ENCODE measurements at regions not wholly inside any gene's neighbourhood (a gene's known extent, or its start where the extent isn't known, plus 50 kb on each side); places are given as distances from the start of the nearest gene placed in this dataset.

GRCh38 chr7:19322002-19322401, 176.8 kb upstream of the FERD3L start:
- no peak for DNase-seq (ENCODE audit: low read depth)

GRCh38 chr7:19318287-19318686, 173.1 kb upstream of the FERD3L start:
- DNase-seq (ENCODE audit: low read depth) = no peak
- no peak for TF ChIP-seq CTCF (IDR thresholded peaks at IDR 0.05; ENCODE audit: control insufficient read depth, insufficient read depth, low read depth, low read length, missing control alignments)
- H3K4me3 ChIP-seq (ENCODE audit: control insufficient read depth, low read depth, low read length) = no peak overlapping the region

More at GRCh38 chr7:19322002-19322401, 176.8 kb upstream of the FERD3L start:
- H3K4me3 ChIP-seq (ENCODE audit: control insufficient read depth, low read depth, low read length) = no peak overlapping the region
- TF ChIP-seq CTCF (IDR thresholded peaks at IDR 0.05; ENCODE audit: control insufficient read depth, insufficient read depth, low read depth, low read length, missing control alignments) = no peak

- no peak for TF ChIP-seq CTCF (IDR thresholded peaks at IDR 0.05; ENCODE audit: control insufficient read depth, insufficient read depth, low read depth, low read length, missing control alignments)
- DNase-seq (ENCODE audit: low read depth) = no peak
These were observed 172.2 kb upstream of the FERD3L start for GRCh38 chr7:19317461-19317860.

GRCh38 chr7:19312416-19312815, 167.2 kb upstream of the FERD3L start:
- DNase-seq (ENCODE audit: low read depth) = no peak
- no peak overlapping the region for H3K4me3 ChIP-seq (ENCODE audit: control insufficient read depth, low read depth, low read length)
- TF ChIP-seq CTCF (IDR thresholded peaks at IDR 0.05; ENCODE audit: control insufficient read depth, insufficient read depth, low read depth, low read length, missing control alignments) = no peak

More at GRCh38 chr7:19317461-19317860, 172.2 kb upstream of the FERD3L start:
- no peak overlapping the region for H3K4me3 ChIP-seq (ENCODE audit: control insufficient read depth, low read depth, low read length)

GRCh38 chr7:19307554-19307953, 162.3 kb upstream of the FERD3L start:
- TF ChIP-seq CTCF (IDR thresholded peaks at IDR 0.05; ENCODE audit: control insufficient read depth, insufficient read depth, low read depth, low read length, missing control alignments) = no peak
- no peak for DNase-seq (ENCODE audit: low read depth)
- no peak overlapping the region for H3K4me3 ChIP-seq (ENCODE audit: control insufficient read depth, low read depth, low read length)

GRCh38 chr7:19305698-19306097, 160.5 kb upstream of the FERD3L start:
- TF ChIP-seq CTCF (IDR thresholded peaks at IDR 0.05; ENCODE audit: control insufficient read depth, insufficient read depth, low read depth, low read length, missing control alignments) = no peak
- H3K4me3 ChIP-seq (ENCODE audit: control insufficient read depth, low read depth, low read length) = no peak overlapping the region
- DNase-seq (ENCODE audit: low read depth) = no peak

GRCh38 chr7:19304086-19304485, 158.9 kb upstream of the FERD3L start:
- no peak overlapping the region for H3K4me3 ChIP-seq (ENCODE audit: control insufficient read depth, low read depth, low read length)
- DNase-seq (ENCODE audit: low read depth) = no peak
- TF ChIP-seq CTCF (IDR thresholded peaks at IDR 0.05; ENCODE audit: control insufficient read depth, insufficient read depth, low read depth, low read length, missing control alignments) = no peak
